ENCODE measurements at regions not wholly inside any gene's neighbourhood (a gene's known extent, or its start where the extent isn't known, plus 50 kb on each side); places are given as distances from the start of the nearest gene placed in this dataset.

GRCh38 chr3:6540981-6541380 lies 319.9 kb upstream of the GRM7 start (continued):
- TF ChIP-seq RREB1 (CRISPR knock-in tag; IDR thresholded peaks at IDR 0.05) (no peak), ZNF134 (CRISPR knock-in tag; conservative IDR thresholded peaks at IDR 0.05) (no peak), CHAMP1 (IDR thresholded peaks at IDR 0.05) (no peak), DIDO1 (tag; IDR thresholded peaks at IDR 0.05; ENCODE audit: low read depth) (0 out of 2 replicates have a peak, but pooled peaks have one; percentile 24), SMAD2 (IDR thresholded peaks at IDR 0.05; ENCODE audit: low read depth, low read length) (no peak), ZBTB2 (IDR thresholded peaks at IDR 0.05) (peak; percentile 66; the same call in 1 of the 2 replicates), SMARCE1 (IDR thresholded peaks at IDR 0.05) (peak; percentile 61; the same call in 1 of the 2 replicates), HDGF (IDR thresholded peaks at IDR 0.05) (no peak), TAL1 (IDR thresholded peaks at IDR 0.05) (peak; percentile 92), GTF2B (IDR thresholded peaks at IDR 0.05; ENCODE audit: extremely low read depth, insufficient read length) (no peak), MBD1 (CRISPR knock-in tag; IDR thresholded peaks at IDR 0.05) (no peak), POLR2B (IDR thresholded peaks at IDR 0.05; ENCODE audit: low read depth, partially characterized antibody) (no peak), ZNF347 (CRISPR knock-in tag; IDR thresholded peaks at IDR 0.05; ENCODE audit: low read depth) (no peak), NFE2L1 (tag; IDR thresholded peaks at IDR 0.05; ENCODE audit: borderline replicate concordance, low read depth) (no peak), ZBED1 (IDR thresholded peaks at IDR 0.05) (peak; percentile 17; the same call in 1 of the 2 replicates), ZFP1 (CRISPR knock-in tag; IDR thresholded peaks at IDR 0.05) (no peak), ZKSCAN8 (CRISPR knock-in tag; IDR thresholded peaks at IDR 0.05) (peak; percentile 54; the same call in 1 of the 2 replicates), ZNF436 (CRISPR knock-in tag; IDR thresholded peaks at IDR 0.05) (no peak), ZNF232 (CRISPR knock-in tag; IDR thresholded peaks at IDR 0.05) (no peak)
